SK-N-SH (cell line): ENCODE measurements at regions not wholly inside any gene's neighbourhood (a gene's known extent, or its start where the extent isn't known, plus 50 kb on each side); places are given as distances from the start of the nearest gene placed in this dataset.

Experiments used
- CTCF ChIA-PET: fragments of 300-600, 350-600 bp; formaldehyde crosslinking; extraction: SDS; loops from one replicate; lab custom pipeline; 2021; lab: Yijun Ruan, JAX
- POLR2A ChIA-PET: fragments of 350-600 bp; sonication (Branson Sonifier 250); formaldehyde crosslinking; extraction: SDS; loops from one replicate; lab custom pipeline; 2020; ENCODE audit warnings: antibody characterized with exemption, inconsistent platforms; lab: Yijun Ruan, JAX
- DNase-seq: peaks from one replicate; pipeline ENCODE4 v3.0.0; 2012
- H2AFZ ChIP-seq: fragments of 200-600 bp; sonication (generic); 2 replicates; pipeline ENCODE4 v1.8.1; 2016; ENCODE audit warnings: antibody characterized with exemption, mild to moderate bottlenecking, low read depth
- H3F3A ChIP-seq: fragments of 200-600 bp; sonication (generic); replicated peaks from 2 replicates; pipeline ENCODE3; 2016; ENCODE audit warnings: antibody characterized with exemption, mild to moderate bottlenecking; ENCODE audit not compliant: insufficient read depth
- H3K27ac ChIP-seq, 2 experiments: fragments of 200-500 bp in 1 of 2; fragments of 200-600 bp in 1 of 2; sonication (Bioruptor generic) in 1 of 2; sonication (generic), shearing (Covaris generic) in 1 of 2; 2 replicates each; pipeline versions ENCODE4 v1.5.1 to v1.6.1; 2014 to 2016; ENCODE audit warnings: low read depth in 2 of 2, inconsistent platforms in 1 of 2, low read length in 1 of 2, mild to moderate bottlenecking in 1 of 2, mixed read lengths in 1 of 2
- H3K27me3 ChIP-seq: fragments of 200-600 bp; sonication (generic), shearing (Covaris generic); 2 replicates; pipeline ENCODE4 v1.6.1; 2016; ENCODE audit warnings: mixed run types; ENCODE audit not compliant: insufficient read depth
- H3K36me3 ChIP-seq, 2 experiments: fragments of 200-500 bp in 1 of 2; fragments of 200-600 bp in 1 of 2; sonication (Bioruptor generic) in 1 of 2; sonication (generic) in 1 of 2; replicated peaks in 1 of 2; 2 replicates each; pipeline versions ENCODE3 to v1.5.1; 2014 to 2016; ENCODE audit warnings: low read length in 1 of 2, mild to moderate bottlenecking in 1 of 2; ENCODE audit not compliant: insufficient read depth in 2 of 2, control insufficient read depth in 1 of 2
- H3K4me1 ChIP-seq, 2 experiments: fragments of 200-500 bp in 1 of 2; fragments of 200-600 bp in 1 of 2; sonication (Bioruptor generic) in 1 of 2; sonication (generic), shearing (Covaris generic) in 1 of 2; 2 replicates each; pipeline versions ENCODE4 v1.5.1 to v1.6.1; 2014 to 2016; ENCODE audit warnings: low read depth in 1 of 2, low read length in 1 of 2, mixed run types in 1 of 2; ENCODE audit not compliant: insufficient read depth in 2 of 2, control insufficient read depth in 1 of 2
- H3K4me2 ChIP-seq: fragments of 200-600 bp; sonication (generic), shearing (Covaris generic); 2 replicates; pipeline ENCODE4 v1.6.1; 2017; ENCODE audit warnings: mixed run types
- H3K4me3 ChIP-seq, 2 experiments: fragments of 200-500 bp in 1 of 2; fragments of 200-600 bp in 1 of 2; sonication (Bioruptor generic) in 1 of 2; sonication (generic), shearing (Covaris generic) in 1 of 2; 2 replicates each; pipeline versions ENCODE4 v1.5.1 to v1.8.1; 2014 to 2016; ENCODE audit warnings: low read depth in 2 of 2, inconsistent platforms in 1 of 2, low read length in 1 of 2, mild to moderate bottlenecking in 1 of 2, mixed read lengths in 1 of 2, moderate library complexity in 1 of 2
- H3K79me2 ChIP-seq: fragments of 200-600 bp; sonication (generic); 2 replicates; pipeline ENCODE4 v1.8.1; 2017; ENCODE audit warnings: mild to moderate bottlenecking; ENCODE audit not compliant: insufficient read depth
- H3K9ac ChIP-seq: fragments of 200-600 bp; sonication (generic); 2 replicates; pipeline ENCODE4 v1.6.1; 2017; ENCODE audit warnings: mixed run types
- H3K9me2 ChIP-seq: fragments of 200-600 bp; sonication (generic); 2 replicates; pipeline ENCODE4 v1.6.1; 2017; ENCODE audit warnings: mixed run types
- H3K9me3 ChIP-seq: fragments of 200-600 bp; sonication (generic); 2 replicates; pipeline ENCODE4 v1.6.1; 2017; ENCODE audit warnings: mixed run types, mild to moderate bottlenecking, moderate library complexity
- H4K20me1 ChIP-seq: fragments of 200-600 bp; sonication (generic); 2 replicates; pipeline ENCODE4 v1.6.1; 2017; ENCODE audit warnings: mild to moderate bottlenecking, mixed run types; ENCODE audit not compliant: insufficient read depth
- CHD2 ChIP-seq: fragments of 150-350 bp; IDR thresholded peaks from 2 replicates; pipeline ENCODE4 v1.6.1; 2018; ENCODE audit warnings: low read length; ENCODE audit not compliant: partially characterized antibody
- ELF1 ChIP-seq: IDR thresholded peaks from 2 replicates; pipeline ENCODE4 v1.4.0; 2012
- FOXM1 ChIP-seq: IDR thresholded peaks from 2 replicates; pipeline ENCODE4 v1.4.0; 2012; ENCODE audit warnings: low read depth, mild to moderate bottlenecking
- GATA2 ChIP-seq: sonication (generic); formaldehyde crosslinking; IDR thresholded peaks from 2 replicates; pipeline ENCODE4 v1.5.0; 2020; ENCODE audit warnings: mild to moderate bottlenecking, missing genetic modification reagents
- IRF3 ChIP-seq: fragments of 150-350 bp; IDR thresholded peaks from 2 replicates; pipeline ENCODE4 v1.6.1; 2016; ENCODE audit warnings: mild to moderate bottlenecking, low read depth, low read length
- JUND ChIP-seq: IDR thresholded peaks from 2 replicates; pipeline ENCODE4 v1.4.0; 2012
- MAX ChIP-seq: IDR thresholded peaks from 2 replicates; pipeline ENCODE4 v1.4.0; 2012; ENCODE audit warnings: low read depth
- MXI1 ChIP-seq: IDR thresholded peaks from 2 replicates; pipeline ENCODE4 v1.6.1; 2012; ENCODE audit warnings: mild to moderate bottlenecking, low read depth, low read length, improper control_type of control experiment
- PBX3 ChIP-seq: IDR thresholded peaks from 2 replicates; pipeline ENCODE4; 2012
- POLR2AphosphoS5 ChIP-seq: IDR thresholded peaks from 2 replicates; pipeline ENCODE4 v1.6.1; 2012; ENCODE audit warnings: low read depth, low read length
- RCOR1 ChIP-seq: fragments of 150-350 bp; IDR thresholded peaks from 2 replicates; pipeline ENCODE4 v1.6.1; 2017; ENCODE audit warnings: antibody characterized with exemption, low read length
- RFX5 ChIP-seq: IDR thresholded peaks from 2 replicates; pipeline ENCODE4 v1.6.1; 2012; ENCODE audit warnings: mild to moderate bottlenecking, improper control_type of control experiment, low read length
- RXRA ChIP-seq: IDR thresholded peaks from 2 replicates; pipeline ENCODE4 v1.4.0; 2012; ENCODE audit warnings: low read depth, mild to moderate bottlenecking, borderline replicate concordance
- SIN3A ChIP-seq: IDR thresholded peaks from 2 replicates; pipeline ENCODE4 v1.6.1; 2012; ENCODE audit warnings: low read depth, mild to moderate bottlenecking, low read length, moderate library complexity, borderline replicate concordance
- TCF12 ChIP-seq: IDR thresholded peaks from 2 replicates; pipeline ENCODE4 v1.4.0; 2012
- TEAD4 ChIP-seq: IDR thresholded peaks from 2 replicates; pipeline ENCODE4 v1.4.0; 2012; ENCODE audit warnings: mild to moderate bottlenecking, borderline replicate concordance; ENCODE audit not compliant: insufficient read depth
- USF2 ChIP-seq: fragments of 150-350 bp; IDR thresholded peaks from 2 replicates; pipeline ENCODE4 v1.6.1; 2017; ENCODE audit warnings: antibody characterized with exemption, low read length, low read depth, borderline replicate concordance
- ZBTB33 ChIP-seq: IDR thresholded peaks from 2 replicates; pipeline ENCODE4 v1.4.0; 2012; ENCODE audit warnings: low read depth, borderline replicate concordance
- whole genome bisulfite sequencing: methylation state at CpG from one replicate; pipeline ENCODE4 v1.1.6; 2017; ENCODE audit warnings: low lambda C conversion rate; 5-methylcytosine and 5-hydroxymethylcytosine counted together
- TF ChIP-seq, protein P1 (sequence below): fragments of 200-600 bp; sonication (generic); IDR thresholded peaks from 2 replicates; pipeline ENCODE4 v1.6.1; 2017; ENCODE audit warnings: antibody characterized with exemption, mild to moderate bottlenecking, moderate library complexity

- Histone ChIP-seq H3K27ac (no peak overlapping the region), H3K27me3 (no peaks in the 10 kb centered on the region), H3K9me3 (no peaks in the 10 kb centered on the region; the same call in 1 of the 2 replicates), H3K9ac (no peak overlapping the region), H4K20me1 (no peaks in the 10 kb centered on the region), H3K36me3 (no peaks in the 10 kb centered on the region), H3K9me2 (no peaks in the 10 kb centered on the region), H3K4me1 (no peaks in the 10 kb centered on the region; a peak in 1 of 4 replicates), H3K4me3 (no peak overlapping the region), H3K4me2 (no peak overlapping the region), H2AFZ (no peak overlapping the region), H3K79me2 (no peaks in the 10 kb centered on the region), H3F3A (no peaks in the 10 kb centered on the region)
- CTCF ChIA-PET = no interaction called here
- POLR2A ChIA-PET = no interaction called here
- no peak for DNase-seq
- WGBS = 74% methylated on average over 3 of the region's 3 CpGs
- TF ChIP-seq, protein P1, sequence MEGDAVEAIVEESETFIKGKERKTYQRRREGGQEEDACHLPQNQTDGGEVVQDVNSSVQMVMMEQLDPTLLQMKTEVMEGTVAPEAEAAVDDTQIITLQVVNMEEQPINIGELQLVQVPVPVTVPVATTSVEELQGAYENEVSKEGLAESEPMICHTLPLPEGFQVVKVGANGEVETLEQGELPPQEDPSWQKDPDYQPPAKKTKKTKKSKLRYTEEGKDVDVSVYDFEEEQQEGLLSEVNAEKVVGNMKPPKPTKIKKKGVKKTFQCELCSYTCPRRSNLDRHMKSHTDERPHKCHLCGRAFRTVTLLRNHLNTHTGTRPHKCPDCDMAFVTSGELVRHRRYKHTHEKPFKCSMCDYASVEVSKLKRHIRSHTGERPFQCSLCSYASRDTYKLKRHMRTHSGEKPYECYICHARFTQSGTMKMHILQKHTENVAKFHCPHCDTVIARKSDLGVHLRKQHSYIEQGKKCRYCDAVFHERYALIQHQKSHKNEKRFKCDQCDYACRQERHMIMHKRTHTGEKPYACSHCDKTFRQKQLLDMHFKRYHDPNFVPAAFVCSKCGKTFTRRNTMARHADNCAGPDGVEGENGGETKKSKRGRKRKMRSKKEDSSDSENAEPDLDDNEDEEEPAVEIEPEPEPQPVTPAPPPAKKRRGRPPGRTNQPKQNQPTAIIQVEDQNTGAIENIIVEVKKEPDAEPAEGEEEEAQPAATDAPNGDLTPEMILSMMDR = no peak
Observed at GRCh38 chr2:186263673-186264250, 222.3 kb upstream of the ZC3H15 start.

DNA sequence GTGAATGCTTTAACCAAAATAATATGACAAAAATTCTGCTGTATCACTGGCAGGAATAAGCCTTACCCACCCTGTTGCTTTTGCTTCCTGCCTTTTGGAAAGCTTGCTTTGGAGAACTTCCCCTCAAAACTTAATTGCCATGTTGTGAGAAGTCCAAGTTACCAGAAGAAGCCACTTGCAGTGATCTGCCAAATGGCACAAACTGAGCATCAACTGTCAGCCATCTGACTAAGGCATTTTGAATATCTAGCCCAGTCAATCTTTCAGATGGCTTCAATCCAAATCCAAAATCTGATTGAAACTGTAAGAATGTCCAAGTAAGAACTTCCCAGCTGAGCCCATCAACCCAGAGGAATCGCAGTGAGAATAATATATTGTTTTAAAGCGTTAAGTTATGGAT lies 216.5 kb upstream of the ZC3H15 start:
- no peaks in the 10 kb centered on the region for H4K20me1 ChIP-seq
- WGBS = 88% methylated on average over 2 of the region's 2 CpGs
- H3K9me2 ChIP-seq = no peaks in the 10 kb centered on the region
- no peak for DNase-seq
- no peaks in the 10 kb centered on the region for H3F3A ChIP-seq
- H3K9ac ChIP-seq = no peak overlapping the region
- H3K79me2 ChIP-seq = no peaks in the 10 kb centered on the region
- H3K4me1 ChIP-seq = no peaks in the 10 kb centered on the region
- ChIA-PET POLR2A (no interaction called here), CTCF (no interaction called here)
- no peak for TF ChIP-seq RXRA
- no peak for TF ChIP-seq SIN3A
- no peak for TF ChIP-seq GATA2 (CRISPR knock-in tag)
- no peak for TF ChIP-seq ZBTB33
- no peak for TF ChIP-seq CHD2
- no peak for TF ChIP-seq MAX
- no peak for TF ChIP-seq RCOR1
- no peak for TF ChIP-seq JUND
- no peak for TF ChIP-seq ELF1
- TF ChIP-seq MXI1 = no peak
- no peak for TF ChIP-seq IRF3
- TF ChIP-seq POLR2AphosphoS5 = no peak
- no peak for TF ChIP-seq FOXM1
- no peak for TF ChIP-seq PBX3
- no peak for TF ChIP-seq USF2
- no peak for TF ChIP-seq TCF12
- no peak for TF ChIP-seq TEAD4
- TF ChIP-seq RFX5 = no peak
- H3K27ac ChIP-seq = no peak overlapping the region
- H3K27me3 ChIP-seq = no peaks in the 10 kb centered on the region
- no peaks in the 10 kb centered on the region for H3K36me3 ChIP-seq
- H3K4me2 ChIP-seq = no peak overlapping the region
- H3K4me3 ChIP-seq = no peak overlapping the region
- H2AFZ ChIP-seq = no peak overlapping the region
- no peaks in the 10 kb centered on the region for H3K9me3 ChIP-seq
